HG02759 (cell line): ENCODE measurements at regions not wholly inside any gene's neighbourhood (a gene's known extent, or its start where the extent isn't known, plus 50 kb on each side); places are given as distances from the start of the nearest gene placed in this dataset.

Experiments
- ATAC-seq: cut with Tn5 transposase; IDR thresholded peaks from one replicate; pipeline ENCODE4 v1.9.1; 2021; ENCODE audit warnings: mild to moderate bottlenecking, moderate library complexity; ENCODE audit not compliant: unreplicated experiment

GRCh38 chr10:130550952-130551674 lies 414.9 kb downstream of the GLRX3 start:
- ATAC-seq, result no peak

- ATAC-seq, result no peak
These were observed 415.5 kb downstream of the GLRX3 start for GRCh38 chr10:130551676-130552075.

GRCh38 chr10:130553826-130554225 lies 417.6 kb downstream of the GLRX3 start:
- no peak for ATAC-seq

- no peak for ATAC-seq
These were observed 418.7 kb downstream of the GLRX3 start for GRCh38 chr10:130554701-130555410.

- no peak for ATAC-seq
These were observed 419.2 kb downstream of the GLRX3 start for GRCh38 chr10:130555411-130555750.

GRCh38 chr10:130557181-130557845 lies 421.1 kb downstream of the GLRX3 start:
- ATAC-seq, result no peak

GRCh38 chr10:130558746-130559546 lies 422.8 kb downstream of the GLRX3 start:
- no peak for ATAC-seq

GRCh38 chr10:130559547-130559880 lies 423.3 kb downstream of the GLRX3 start:
- ATAC-seq, result no peak

GRCh38 chr10:130560116-130560515 lies 423.9 kb downstream of the GLRX3 start:
- no peak for ATAC-seq

- no peak for ATAC-seq
These were observed 424.4 kb downstream of the GLRX3 start for GRCh38 chr10:130560573-130560972.

- ATAC-seq, result no peak
These were observed 425.5 kb downstream of the GLRX3 start for GRCh38 chr10:130561681-130562080.

- ATAC-seq, result no peak
These were observed 430.8 kb downstream of the GLRX3 start for GRCh38 chr10:130567011-130567410.

GRCh38 chr10:130567436-130567835 lies 431.2 kb downstream of the GLRX3 start:
- ATAC-seq, result no peak

GRCh38 chr10:130568246-130568645 lies 432.1 kb downstream of the GLRX3 start:
- ATAC-seq, result no peak

GRCh38 chr10:130570074-130570473 lies 433.9 kb downstream of the GLRX3 start:
- ATAC-seq, result no peak

- no peak for ATAC-seq
These were observed 435.5 kb downstream of the GLRX3 start for GRCh38 chr10:130571674-130572073.

- no peak for ATAC-seq
These were observed 437.3 kb downstream of the GLRX3 start for GRCh38 chr10:130573446-130573845.

GRCh38 chr10:130575756-130576285 lies 439.6 kb downstream of the GLRX3 start:
- ATAC-seq, result no peak

GRCh38 chr10:130576427-130576826 lies 440.2 kb downstream of the GLRX3 start:
- ATAC-seq, result no peak

- ATAC-seq, result no peak
These were observed 440.8 kb downstream of the GLRX3 start for GRCh38 chr10:130577039-130577438.
